Neuronal stem cell (in vitro differentiated cells): ENCODE measurements at regions not wholly inside any gene's neighbourhood (a gene's known extent, or its start where the extent isn't known, plus 50 kb on each side); places are given as distances from the start of the nearest gene placed in this dataset.
A peak's percentile ranks its signal among the peaks of the same experiment; 100 is the strongest.

Experiments used
- DNase-seq: peaks from one replicate; pipeline ENCODE4 v3.0.0-alpha.2; 2013; ENCODE audit warnings: low spot score
- H2AFZ ChIP-seq: one replicate; pipeline ENCODE4 v1.6.1; 2013; ENCODE audit warnings: mild to moderate bottlenecking, low read length, inconsistent platforms
- H2AK5ac ChIP-seq: 2 replicates; pipeline ENCODE4 v1.6.1; 2013; ENCODE audit warnings: low read depth, mild to moderate bottlenecking, inconsistent platforms, low read length, moderate library complexity, mixed read lengths
- H2BK120ac ChIP-seq: 2 replicates; pipeline ENCODE4 v1.6.1; 2013; ENCODE audit warnings: low read depth, mild to moderate bottlenecking, inconsistent platforms, low read length, moderate library complexity, mixed read lengths
- H2BK12ac ChIP-seq: one replicate; pipeline ENCODE4 v1.6.1; 2013; ENCODE audit warnings: low read length, inconsistent platforms
- H2BK15ac ChIP-seq: 2 replicates; pipeline ENCODE4 v1.6.1; 2013; ENCODE audit warnings: mild to moderate bottlenecking, low read length, inconsistent platforms, mixed read lengths
- H2BK5ac ChIP-seq: one replicate; pipeline ENCODE4 v1.6.1; 2013; ENCODE audit warnings: inconsistent platforms, mild to moderate bottlenecking, low read length, moderate library complexity
- H3K14ac ChIP-seq: one replicate; pipeline ENCODE4 v1.6.1; 2013; ENCODE audit warnings: low read length, inconsistent platforms
- H3K18ac ChIP-seq: 2 replicates; pipeline ENCODE4 v1.6.1; 2013; ENCODE audit warnings: low read length, inconsistent platforms
- H3K23ac ChIP-seq: 2 replicates; pipeline ENCODE4 v1.6.1; 2013; ENCODE audit warnings: low read depth, mild to moderate bottlenecking, mixed read lengths, low read length, inconsistent platforms; ENCODE audit not compliant: poor library complexity
- H3K27ac ChIP-seq: replicated peaks from 3 replicates; pipeline ENCODE4 v1.5.1; 2013; ENCODE audit warnings: low read length, inconsistent platforms
- H3K27me3 ChIP-seq, 3 experiments: 2 replicates each; pipeline ENCODE4 v1.6.1; 2013; ENCODE audit warnings: low read length in 3 of 3, mild to moderate bottlenecking in 2 of 3, inconsistent platforms in 1 of 3, low read depth in 1 of 3, mixed read lengths in 1 of 3, moderate library complexity in 1 of 3; ENCODE audit not compliant: control insufficient read depth in 3 of 3, insufficient read depth in 3 of 3
- H3K36me3 ChIP-seq, 2 donors: replicated peaks in 1 of 2; 2 replicates each; pipeline ENCODE4 v1.6.1; 2013; ENCODE audit warnings: low read length in 2 of 2; ENCODE audit not compliant: control insufficient read depth in 2 of 2, insufficient read depth in 2 of 2
- H3K4ac ChIP-seq: 2 replicates; pipeline ENCODE4 v1.6.1; 2013; ENCODE audit warnings: inconsistent platforms, mild to moderate bottlenecking, low read length, moderate library complexity
- H3K4me1 ChIP-seq, 2 donors: 1 replicate in 1 of 2; 2 replicates in 1 of 2; pipeline ENCODE4 v1.6.1; 2013; ENCODE audit warnings: low read length in 2 of 2, low read depth in 1 of 2; ENCODE audit not compliant: control insufficient read depth in 2 of 2, insufficient read depth in 1 of 2
- H3K4me2 ChIP-seq: one replicate; pipeline ENCODE4 v1.6.1; 2013; ENCODE audit warnings: mild to moderate bottlenecking, low read length, inconsistent platforms; ENCODE audit not compliant: insufficient read depth, poor library complexity, severe bottlenecking
- H3K4me3 ChIP-seq, 2 donors: 2 replicates each; pipeline ENCODE4 v1.5.1; 2013; ENCODE audit warnings: low read length in 2 of 2, mild to moderate bottlenecking in 2 of 2, inconsistent platforms in 1 of 2, moderate library complexity in 1 of 2
- H3K79me1 ChIP-seq: one replicate; pipeline ENCODE4 v1.6.1; 2013; ENCODE audit warnings: low read depth, mild to moderate bottlenecking, inconsistent platforms, low read length, moderate library complexity
- H3K9ac ChIP-seq: one replicate; pipeline ENCODE4 v1.6.1; 2013; ENCODE audit warnings: mild to moderate bottlenecking, low read depth, low read length, inconsistent platforms; ENCODE audit not compliant: poor library complexity
- H3K9me3 ChIP-seq, 2 donors: replicated peaks in 1 of 2; 2 replicates each; pipeline versions ENCODE3 to v1.6.1; 2013; ENCODE audit warnings: low read length in 2 of 2, mild to moderate bottlenecking in 2 of 2, inconsistent platforms in 1 of 2, low read depth in 1 of 2, mixed read lengths in 1 of 2, moderate library complexity in 1 of 2; ENCODE audit not compliant: control insufficient read depth in 2 of 2, insufficient read depth in 1 of 2
- H4K8ac ChIP-seq: one replicate; pipeline ENCODE4 v1.6.1; 2013; ENCODE audit warnings: low read depth, mild to moderate bottlenecking, inconsistent platforms, low read length, moderate library complexity
- H4K91ac ChIP-seq: one replicate; pipeline ENCODE4 v1.6.1; 2013; ENCODE audit warnings: low read length, low read depth, mild to moderate bottlenecking, inconsistent platforms; ENCODE audit not compliant: poor library complexity
- WGBS, 2 donors: extraction: QIAGEN DNeasy Blood & Tissue Kit; methylation state at CpG; one replicate each; pipeline ENCODE4 v1.1.7; 2013; ENCODE audit warnings: missing lambda C conversion rate in 2 of 2, mixed read lengths in 1 of 2; ENCODE audit not compliant: insufficient read length in 2 of 2, insufficient replicate concordance in 1 of 2; ENCODE audit errors: extremely low coverage in 2 of 2; 5-methylcytosine and 5-hydroxymethylcytosine counted together

DNA sequence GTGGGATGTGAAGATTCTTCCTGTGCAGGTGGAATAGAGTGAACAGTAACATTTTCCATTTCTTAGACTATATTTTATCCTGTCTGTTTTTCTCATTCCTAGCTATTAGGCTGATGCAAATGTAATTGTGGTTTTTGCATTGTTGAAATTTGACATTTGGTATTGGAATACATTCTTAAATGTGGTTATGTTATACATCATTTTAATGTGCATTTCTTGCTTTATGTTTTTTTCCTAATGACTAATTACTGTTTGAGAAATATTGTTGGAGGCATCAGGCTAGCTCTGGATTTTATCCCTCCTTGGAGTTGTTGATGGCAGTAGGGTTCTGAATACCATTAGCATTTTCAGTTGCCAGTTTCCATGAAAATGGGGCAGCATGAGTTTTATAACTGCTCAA, 75.9 kb upstream of the GNG2 start:
- Histone ChIP-seq H4K91ac (no peak overlapping the region), H3K79me1 (no peaks in the 10 kb centered on the region), H3K23ac (no peak overlapping the region), H3K14ac (no peak overlapping the region), H4K8ac (no peak overlapping the region), H3K18ac (no peak overlapping the region), H3K9ac (no peak overlapping the region), H3K27ac (no peak overlapping the region), H3K4ac (no peak overlapping the region), H2BK120ac (no peak overlapping the region), H2BK12ac (no peak overlapping the region), H3K36me3 (no peaks in the 10 kb centered on the region), H3K4me1 (no peaks in the 10 kb centered on the region), H2BK15ac (no peak overlapping the region), H3K4me3 (no peak overlapping the region), H3K4me2 (no peak overlapping the region), H3K9me3 (peaks cover 4 to 24% of the 10 kb centered on the region in 2 donors), H2AFZ (no peak overlapping the region), H3K27me3 (peaks cover 0 to 2% (median 0%) of the 10 kb centered on the region in 3 experiments), H2AK5ac (no peak overlapping the region), H2BK5ac (no peak overlapping the region)
- DNase-seq = no peak

DNA sequence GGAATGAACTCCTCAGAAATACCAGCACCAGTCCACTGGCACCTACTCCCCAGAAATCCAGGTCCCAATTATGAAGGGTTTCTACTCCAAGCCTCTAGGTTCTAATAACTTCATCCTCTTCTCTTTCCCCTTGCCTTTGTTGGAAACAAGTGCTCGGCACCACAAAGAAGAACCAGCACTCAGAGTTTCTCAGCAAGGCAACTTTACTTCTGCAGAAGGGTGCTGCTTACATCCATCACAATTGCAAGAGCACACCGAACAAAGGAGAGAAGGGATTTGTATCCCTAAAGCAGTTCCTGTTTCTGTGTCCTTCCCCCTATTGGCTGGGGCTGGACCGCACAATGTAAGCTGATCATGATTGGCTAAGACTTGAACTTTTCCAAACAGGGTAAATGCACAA, 74.2 kb upstream of the GNG2 start:
- H3K36me3 ChIP-seq = no peaks in the 10 kb centered on the region
- H2BK15ac ChIP-seq = no peak overlapping the region
- no peak overlapping the region for H3K4me2 ChIP-seq
- peaks cover 0 to 3% (median 2%) of the 10 kb centered on the region in 3 experiments for H3K27me3 ChIP-seq
- H2AFZ ChIP-seq = no peak overlapping the region
- no CpG with 5 or more reads among the region's 3 CpGs for WGBS, 2 donors
- H3K9me3 ChIP-seq = peaks cover 4 to 24% of the 10 kb centered on the region in 2 donors
- no peak overlapping the region for H3K23ac ChIP-seq
- H3K4ac ChIP-seq = no peak overlapping the region
- no peak for DNase-seq
- H3K14ac ChIP-seq = no peak overlapping the region
- H3K4me1 ChIP-seq = no peaks in the 10 kb centered on the region
- H2BK5ac ChIP-seq = no peak overlapping the region
- H2AK5ac ChIP-seq = no peak overlapping the region
- H3K4me3 ChIP-seq = no peak overlapping the region
- H4K91ac ChIP-seq = no peak overlapping the region
- H3K18ac ChIP-seq = no peak overlapping the region
- no peaks in the 10 kb centered on the region for H3K79me1 ChIP-seq
- no peak overlapping the region for H3K9ac ChIP-seq
- H2BK12ac ChIP-seq = no peak overlapping the region
- H3K27ac ChIP-seq = no peak overlapping the region
- no peak overlapping the region for H4K8ac ChIP-seq
- H2BK120ac ChIP-seq = no peak overlapping the region

DNA sequence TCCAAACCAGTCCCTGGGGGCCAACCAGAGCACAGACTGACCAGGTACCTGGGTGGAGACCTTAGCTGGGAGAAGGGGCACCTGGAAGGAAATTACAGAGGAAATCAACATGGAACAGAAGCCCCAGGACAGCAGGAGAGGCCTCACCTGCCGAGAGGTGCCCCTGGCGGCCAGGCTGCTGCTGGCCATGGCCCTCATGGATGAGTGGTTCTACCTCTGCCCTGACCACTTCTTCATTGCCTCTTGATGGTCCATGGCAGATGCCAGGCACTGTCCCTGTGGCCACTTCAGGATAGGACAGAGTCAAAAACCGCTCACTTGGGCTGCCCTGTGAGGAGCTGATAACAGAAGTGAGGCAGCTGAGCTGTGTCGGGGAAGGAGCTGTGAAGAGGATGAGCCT, 73.1 kb upstream of the GNG2 start:
- H2AFZ ChIP-seq = no peak overlapping the region
- H3K4me1 ChIP-seq = no peaks in the 10 kb centered on the region
- no peak overlapping the region for H2BK15ac ChIP-seq
- no peak overlapping the region for H4K91ac ChIP-seq
- peaks cover 0 to 3% (median 2%) of the 10 kb centered on the region in 3 experiments for H3K27me3 ChIP-seq
- no peak overlapping the region for H3K4me2 ChIP-seq
- no peaks in the 10 kb centered on the region for H3K36me3 ChIP-seq
- WGBS, 2 donors = no CpG with 5 or more reads among the region's 4 CpGs
- peaks cover 4 to 24% of the 10 kb centered on the region in 2 donors for H3K9me3 ChIP-seq
- H3K14ac ChIP-seq = no peak overlapping the region
- no peak overlapping the region for H2BK120ac ChIP-seq
- no peak overlapping the region for H3K9ac ChIP-seq
- no peak overlapping the region for H4K8ac ChIP-seq
- no peak overlapping the region for H3K23ac ChIP-seq
- no peak overlapping the region for H2BK12ac ChIP-seq
- no peak overlapping the region for H3K4ac ChIP-seq
- H3K4me3 ChIP-seq = no peak overlapping the region
- H3K79me1 ChIP-seq = no peaks in the 10 kb centered on the region
- H3K18ac ChIP-seq = peak overlapping the region; percentile 33
- no peak overlapping the region for H3K27ac ChIP-seq
- peak overlapping the region; percentile 33 for H2BK5ac ChIP-seq
- no peak for DNase-seq
- H2AK5ac ChIP-seq = no peak overlapping the region

DNA sequence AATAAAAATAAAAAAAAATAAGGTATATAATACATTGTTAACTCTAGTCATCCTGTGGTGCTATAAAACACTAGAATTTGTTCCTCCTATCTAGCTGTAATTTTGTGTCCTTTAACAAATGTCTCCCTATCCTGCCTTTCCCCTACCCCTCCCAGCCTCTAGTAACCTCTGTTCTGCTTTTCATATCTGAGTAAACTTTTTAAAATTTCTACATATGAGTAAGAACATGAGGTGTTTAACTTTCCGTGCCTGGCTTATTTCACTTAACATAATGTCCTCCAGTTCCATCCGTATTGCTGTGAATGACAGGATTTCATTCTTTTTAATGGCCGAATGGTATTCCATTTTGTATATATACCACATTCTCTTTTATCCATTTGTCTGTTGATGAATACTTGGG, 71.3 kb upstream of the GNG2 start:
- H3K14ac ChIP-seq = no peak overlapping the region
- H2AFZ ChIP-seq = no peak overlapping the region
- peaks cover 0 to 3% (median 2%) of the 10 kb centered on the region in 3 experiments for H3K27me3 ChIP-seq
- no peak overlapping the region for H3K4ac ChIP-seq
- H2BK12ac ChIP-seq = no peak overlapping the region
- H2BK120ac ChIP-seq = no peak overlapping the region
- H4K8ac ChIP-seq = no peak overlapping the region
- no peak overlapping the region for H4K91ac ChIP-seq
- no peak overlapping the region for H3K9ac ChIP-seq
- H3K27ac ChIP-seq = no peak overlapping the region
- no peak overlapping the region for H2BK15ac ChIP-seq
- no peaks in the 10 kb centered on the region for H3K4me1 ChIP-seq
- no peak overlapping the region for H3K23ac ChIP-seq
- no peak for DNase-seq
- no peak overlapping the region for H3K4me2 ChIP-seq
- no CpG with 5 or more reads among the region's 3 CpGs for WGBS, 2 donors
- H2BK5ac ChIP-seq = no peak overlapping the region
- H3K18ac ChIP-seq = no peak overlapping the region
- no peaks in the 10 kb centered on the region for H3K36me3 ChIP-seq
- H3K4me3 ChIP-seq = no peak overlapping the region
- no peaks in the 10 kb centered on the region for H3K79me1 ChIP-seq
- no peak overlapping the region for H2AK5ac ChIP-seq
- H3K9me3 ChIP-seq = peaks cover 4 to 24% of the 10 kb centered on the region in 2 donors
